Liver (tissue), 8 donors: ENCODE measurements at regions not wholly inside any gene's neighbourhood (a gene's known extent, or its start where the extent isn't known, plus 50 kb on each side); places are given as distances from the start of the nearest gene placed in this dataset.

Experiments used
- DNase-seq: peaks from one replicate; pipeline ENCODE4 v3.0.0-alpha.2; 2017; ENCODE audit warnings: low spot score
- H3K27ac ChIP-seq, 2 donors: one replicate each; pipeline ENCODE4 v1.7.0; 2013; ENCODE audit warnings: inconsistent platforms in 2 of 2, low read length in 2 of 2, control low read depth in 1 of 2, low read depth in 1 of 2, mild to moderate bottlenecking in 1 of 2
- H3K27me3 ChIP-seq, 4 donors: one replicate each; pipeline versions ENCODE4 v1.6.1 to v1.7.0; 2013; ENCODE audit warnings: low read length in 3 of 4, inconsistent platforms in 1 of 4, mild to moderate bottlenecking in 1 of 4, moderate library complexity in 1 of 4; ENCODE audit not compliant: control insufficient read depth in 4 of 4, insufficient read depth in 4 of 4
- H3K36me3 ChIP-seq, 4 donors: one replicate each; pipeline versions ENCODE4 v1.6.1 to v1.7.0; 2013; ENCODE audit warnings: low read length in 3 of 4, mild to moderate bottlenecking in 3 of 4, low read depth in 1 of 4, moderate library complexity in 1 of 4; ENCODE audit not compliant: control insufficient read depth in 4 of 4, insufficient read depth in 3 of 4
- H3K4me1 ChIP-seq, 4 donors: one replicate each; pipeline versions ENCODE4 v1.6.1 to v1.7.0; 2013; ENCODE audit warnings: low read length in 3 of 4, mild to moderate bottlenecking in 3 of 4, moderate library complexity in 1 of 4; ENCODE audit not compliant: control insufficient read depth in 4 of 4, insufficient read depth in 4 of 4
- H3K4me3 ChIP-seq, 3 donors: one replicate each; pipeline versions ENCODE4 v1.6.1 to v1.7.0; 2013; ENCODE audit warnings: low read length in 3 of 3, control low read depth in 1 of 3, low read depth in 1 of 3, mild to moderate bottlenecking in 1 of 3
- H3K9ac ChIP-seq, 2 donors: one replicate each; pipeline ENCODE4 v1.7.0; 2013; ENCODE audit warnings: low read length in 2 of 2, mild to moderate bottlenecking in 2 of 2, moderate library complexity in 2 of 2, control low read depth in 1 of 2, low read depth in 1 of 2
- H3K9me3 ChIP-seq, 4 donors: one replicate each; pipeline versions ENCODE4 v1.6.1 to v1.7.0; 2013; ENCODE audit warnings: low read length in 3 of 4; ENCODE audit not compliant: control insufficient read depth in 4 of 4
- ATF3 ChIP-seq: IDR thresholded peaks from 2 replicates; pipeline ENCODE4 v1.6.1; 2016; ENCODE audit warnings: antibody characterized with exemption
- CTCF ChIP-seq: fragments of 150-350 bp; IDR thresholded peaks from 2 replicates; pipeline ENCODE4 v1.5.1; 2017; ENCODE audit warnings: improper control_type of control experiment, low read depth, low read length; ENCODE audit not compliant: missing input control
- EGR1 ChIP-seq, 2 donors: IDR thresholded peaks; 2 replicates each; pipeline ENCODE4 v1.6.1; 2016 to 2018; ENCODE audit warnings: antibody characterized with exemption in 2 of 2, low read depth in 2 of 2
- FOXA1 ChIP-seq: IDR thresholded peaks from 2 replicates; pipeline ENCODE4 v1.6.1; 2016; ENCODE audit warnings: antibody characterized with exemption
- FOXA2 ChIP-seq: IDR thresholded peaks from 2 replicates; pipeline ENCODE4 v1.6.1; 2016; ENCODE audit warnings: antibody characterized with exemption
- GABPA ChIP-seq, 2 donors: IDR thresholded peaks in 1 of 2; conservative IDR thresholded peaks in 1 of 2; 2 replicates each; pipeline ENCODE4 v1.6.1; 2016; ENCODE audit warnings: antibody characterized with exemption in 2 of 2, mild to moderate bottlenecking in 1 of 2, moderate library complexity in 1 of 2
- HNF4A ChIP-seq, 2 donors: conservative IDR thresholded peaks; 2 replicates each; pipeline ENCODE4 v1.6.1; 2016; ENCODE audit warnings: antibody characterized with exemption in 2 of 2, mild to moderate bottlenecking in 2 of 2
- HNF4G ChIP-seq: IDR thresholded peaks from 2 replicates; pipeline ENCODE4 v1.6.1; 2016; ENCODE audit warnings: antibody characterized with exemption
- JUND ChIP-seq, 2 donors: IDR thresholded peaks; 2 replicates each; pipeline ENCODE4 v1.6.1; 2016; ENCODE audit warnings: antibody characterized with exemption in 2 of 2
- MAX ChIP-seq: IDR thresholded peaks from 2 replicates; pipeline ENCODE4 v1.6.1; 2016; ENCODE audit warnings: antibody characterized with exemption
- NR2F2 ChIP-seq: IDR thresholded peaks from 2 replicates; pipeline ENCODE4 v1.6.1; 2016; ENCODE audit warnings: antibody characterized with exemption
- RAD21 ChIP-seq, 2 donors: IDR thresholded peaks; 2 replicates each; pipeline ENCODE4 v1.6.1; 2016; ENCODE audit warnings: antibody characterized with exemption in 2 of 2, mild to moderate bottlenecking in 2 of 2
- REST ChIP-seq: IDR thresholded peaks from 2 replicates; pipeline ENCODE4 v1.6.1; 2016; ENCODE audit warnings: antibody characterized with exemption, mild to moderate bottlenecking
- RXRA ChIP-seq, 2 donors: IDR thresholded peaks; 2 replicates each; pipeline ENCODE4 v1.6.1; 2017 to 2018; ENCODE audit warnings: antibody characterized with exemption in 2 of 2, mild to moderate bottlenecking in 1 of 2
- SP1 ChIP-seq: IDR thresholded peaks from 2 replicates; pipeline ENCODE4 v1.6.1; 2018; ENCODE audit warnings: antibody characterized with exemption, mild to moderate bottlenecking
- TAF1 ChIP-seq: conservative IDR thresholded peaks from 2 replicates; pipeline ENCODE4 v1.6.1; 2016; ENCODE audit warnings: antibody characterized with exemption, mild to moderate bottlenecking
- YY1 ChIP-seq: IDR thresholded peaks from 2 replicates; pipeline ENCODE4 v1.6.1; 2016; ENCODE audit warnings: antibody characterized with exemption, mild to moderate bottlenecking
- ZBTB33 ChIP-seq: IDR thresholded peaks from 2 replicates; pipeline ENCODE4 v1.6.1; 2016; ENCODE audit warnings: antibody characterized with exemption
- WGBS: extraction: QIAGEN DNeasy Blood & Tissue Kit; methylation state at CpG from one replicate; pipeline ENCODE4 v1.1.7; 2013; 5-methylcytosine and 5-hydroxymethylcytosine counted together
- donor health status: healthy.
- donor health status: healthy.
- donor health status: healthy.
- donor health status: healthy.
- donor health status: healthy.

GRCh38 chr17:79304884-79305283, 230.3 kb downstream of the ENGASE start:
- TF ChIP-seq ATF3 (no peak), YY1 (no peak), NR2F2 (no peak), RAD21 (IDR thresholded peaks at IDR 0.05) (no peak), TAF1 (no peak), HNF4G (no peak), SP1 (no peak), RXRA (IDR thresholded peaks at IDR 0.05) (no peak), FOXA2 (no peak), HNF4A (conservative IDR thresholded peaks at IDR 0.05) (no peak), MAX (no peak), ZBTB33 (no peak), CTCF (no peak), JUND (IDR thresholded peaks at IDR 0.05) (no peak), FOXA1 (no peak), REST (no peak), GABPA (IDR thresholded peaks at IDR 0.05 in 1 of 2, conservative IDR thresholded peaks at IDR 0.05 in 1 of 2) (no peak), EGR1 (IDR thresholded peaks at IDR 0.05; ENCODE audit: low read depth in 2 of 2) (no peak)
- peaks cover 0 to 7% (median 4%) of the 10 kb centered on the region in 4 donors for H3K4me1 ChIP-seq
- WGBS, result 49% methylated on average over 13 of the region's 13 CpGs
- no peak for DNase-seq
- H3K9me3 ChIP-seq, result no peaks in the 10 kb centered on the region
- H3K27me3 ChIP-seq, result peaks cover 0 to 4% (median 0%) of the 10 kb centered on the region in 4 donors
- no peak overlapping the region for H3K4me3 ChIP-seq
- H3K9ac ChIP-seq, result no peak overlapping the region
- no peak overlapping the region for H3K27ac ChIP-seq
- no peaks in the 10 kb centered on the region for H3K36me3 ChIP-seq
